Natural killer cell (primary cell): ENCODE measurements at regions not wholly inside any gene's neighbourhood (a gene's known extent, or its start where the extent isn't known, plus 50 kb on each side); places are given as distances from the start of the nearest gene placed in this dataset.

ENCODE experiments used
- ATAC-seq, 3 donors: fragments of 150-1000 bp in 2 of 3; fragments of 200-7000 bp in 1 of 3; cut with Tn5 transposase; 1 replicate in 1 of 3; 2 replicates in 2 of 3; pipeline ENCODE4 v1.10.0; 2021; ENCODE audit warnings: mild to moderate bottlenecking in 2 of 3, moderate library complexity in 2 of 3
- DNase-seq, 2 donors: peaks; one replicate each; pipeline versions ENCODE4 v3.0.0 to v3.0.0-alpha.2; 2013 to 2021; ENCODE audit warnings: mixed read lengths in 1 of 2
- H3K27ac ChIP-seq: one replicate; pipeline ENCODE4 v1.5.1; 2013; ENCODE audit warnings: mild to moderate bottlenecking, low read length
- H3K27me3 ChIP-seq: one replicate; pipeline ENCODE4 v1.6.1; 2013; ENCODE audit warnings: low read length; ENCODE audit not compliant: control insufficient read depth, insufficient read depth
- H3K36me3 ChIP-seq: one replicate; pipeline ENCODE4 v1.6.1; 2013; ENCODE audit warnings: low read length; ENCODE audit not compliant: control insufficient read depth, insufficient read depth
- H3K4me1 ChIP-seq: one replicate; pipeline ENCODE4 v1.6.1; 2013; ENCODE audit warnings: low read length; ENCODE audit not compliant: control insufficient read depth, insufficient read depth
- H3K4me3 ChIP-seq: one replicate; pipeline ENCODE4 v1.5.1; 2013; ENCODE audit warnings: low read length
- H3K9me3 ChIP-seq: one replicate; pipeline ENCODE4 v1.6.1; 2013; ENCODE audit warnings: low read length; ENCODE audit not compliant: control insufficient read depth, insufficient read depth
- H3K27ac Mint-ChIP-seq, 2 donors: one replicate each; pipeline ENCODE4 v1.8.0; 2022; ENCODE audit warnings: mild to moderate bottlenecking in 2 of 2, mixed read lengths in 2 of 2, moderate library complexity in 1 of 2
- H3K27me3 Mint-ChIP-seq, 2 donors: one replicate each; pipeline ENCODE4 v1.8.0; 2022; ENCODE audit warnings: low read depth in 2 of 2, mixed read lengths in 2 of 2
- H3K36me3 Mint-ChIP-seq: one replicate; pipeline ENCODE4 v1.8.0; 2022; ENCODE audit warnings: mixed read lengths
- H3K4me1 Mint-ChIP-seq, 2 donors: one replicate each; pipeline ENCODE4 v1.8.0; 2022; ENCODE audit warnings: mixed read lengths in 2 of 2
- H3K4me3 Mint-ChIP-seq: one replicate; pipeline ENCODE4 v1.8.0; 2022; ENCODE audit warnings: mild to moderate bottlenecking, moderate library complexity, mixed read lengths
- H3K9me3 Mint-ChIP-seq, 2 donors: one replicate each; pipeline ENCODE4 v1.8.0; 2022; ENCODE audit warnings: mixed read lengths in 2 of 2
- WGBS: methylation state at CpG from one replicate; pipeline ENCODE4 v1.1.7; 2013; ENCODE audit warnings: missing lambda C conversion rate; ENCODE audit not compliant: insufficient coverage; 5-methylcytosine and 5-hydroxymethylcytosine counted together
- intact Hi-C: fragments of 100-400 bp; cut with micrococcal nuclease; formaldehyde crosslinking; loops from one replicate; pipeline ENCODE4 v1.14.2; 2022
- TF ChIP-seq, protein P1 (sequence below): fragments of 200-600 bp; IDR thresholded peaks from one replicate; pipeline ENCODE4 v1.8.0; 2022; ENCODE audit warnings: antibody characterized with exemption

- Mint-ChIP-seq H3K4me3 (no peak overlapping the region), H3K27me3 (peaks cover 0 to 2% of the 10 kb centered on the region in 2 donors), H3K27ac (no peak overlapping the region), H3K36me3 (no peaks in the 10 kb centered on the region), H3K4me1 (no peaks in the 10 kb centered on the region), H3K9me3 (no peaks in the 10 kb centered on the region)
- Histone ChIP-seq H3K9me3 (no peaks in the 10 kb centered on the region), H3K4me1 (no peaks in the 10 kb centered on the region), H3K27me3 (no peaks in the 10 kb centered on the region), H3K4me3 (no peak overlapping the region), H3K36me3 (no peaks in the 10 kb centered on the region), H3K27ac (no peak overlapping the region)
- TF ChIP-seq, protein P1, sequence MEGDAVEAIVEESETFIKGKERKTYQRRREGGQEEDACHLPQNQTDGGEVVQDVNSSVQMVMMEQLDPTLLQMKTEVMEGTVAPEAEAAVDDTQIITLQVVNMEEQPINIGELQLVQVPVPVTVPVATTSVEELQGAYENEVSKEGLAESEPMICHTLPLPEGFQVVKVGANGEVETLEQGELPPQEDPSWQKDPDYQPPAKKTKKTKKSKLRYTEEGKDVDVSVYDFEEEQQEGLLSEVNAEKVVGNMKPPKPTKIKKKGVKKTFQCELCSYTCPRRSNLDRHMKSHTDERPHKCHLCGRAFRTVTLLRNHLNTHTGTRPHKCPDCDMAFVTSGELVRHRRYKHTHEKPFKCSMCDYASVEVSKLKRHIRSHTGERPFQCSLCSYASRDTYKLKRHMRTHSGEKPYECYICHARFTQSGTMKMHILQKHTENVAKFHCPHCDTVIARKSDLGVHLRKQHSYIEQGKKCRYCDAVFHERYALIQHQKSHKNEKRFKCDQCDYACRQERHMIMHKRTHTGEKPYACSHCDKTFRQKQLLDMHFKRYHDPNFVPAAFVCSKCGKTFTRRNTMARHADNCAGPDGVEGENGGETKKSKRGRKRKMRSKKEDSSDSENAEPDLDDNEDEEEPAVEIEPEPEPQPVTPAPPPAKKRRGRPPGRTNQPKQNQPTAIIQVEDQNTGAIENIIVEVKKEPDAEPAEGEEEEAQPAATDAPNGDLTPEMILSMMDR = no peak
- intact Hi-C loops = no loop called here
- ATAC-seq = no peak
- WGBS = 79% methylated on average over 3 of the region's 5 CpGs
- no peak for DNase-seq
These were observed 314.1 kb upstream of the IRX5 start for GRCh38 chr16:54616610-54617009.

DNA sequence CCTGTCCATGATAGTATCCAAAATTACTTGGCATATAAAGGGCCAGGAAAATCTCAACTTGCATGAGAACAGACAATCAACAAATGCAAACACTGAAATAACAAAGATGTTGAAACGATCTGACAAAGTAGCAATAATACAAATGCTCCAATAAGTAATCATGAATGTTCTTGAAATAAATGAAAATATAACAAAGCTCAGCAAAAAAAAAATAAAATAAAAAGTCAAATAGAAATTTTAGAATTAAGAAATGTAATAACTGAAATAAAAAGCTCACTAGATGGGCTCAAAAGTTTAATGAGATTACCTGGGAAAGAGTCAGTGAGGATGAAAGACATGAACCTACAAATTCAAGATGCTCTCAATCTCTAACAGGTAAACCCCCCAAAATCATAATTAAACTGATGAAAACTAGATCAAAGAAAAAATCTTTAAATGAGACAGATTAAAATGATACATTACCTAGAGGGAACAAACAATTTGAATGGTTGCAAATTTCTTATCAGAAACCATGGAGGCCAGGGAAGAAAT, 319.0 kb upstream of the IRX3 start:
- intact Hi-C loops = no loop called here
- no peak overlapping the region for H3K27ac Mint-ChIP-seq
- Histone ChIP-seq H3K27me3 (no peaks in the 10 kb centered on the region), H3K4me3 (no peak overlapping the region), H3K4me1 (no peaks in the 10 kb centered on the region), H3K36me3 (no peaks in the 10 kb centered on the region), H3K9me3 (peaks cover 9% of the 10 kb centered on the region), H3K27ac (no peak overlapping the region)
- ATAC-seq = no peak
- TF ChIP-seq, protein P1 = no peak
- H3K36me3 Mint-ChIP-seq = peaks cover 7% of the 10 kb centered on the region
- H3K27me3 Mint-ChIP-seq = peaks cover 4 to 9% of the 10 kb centered on the region in 2 donors
- no peaks in the 10 kb centered on the region for H3K4me1 Mint-ChIP-seq
- peaks cover 8 to 9% of the 10 kb centered on the region in 2 donors for H3K9me3 Mint-ChIP-seq
- DNase-seq = no peak
- H3K4me3 Mint-ChIP-seq = no peak overlapping the region
- no CpG with 5 or more reads among the region's 1 CpG for WGBS

DNA sequence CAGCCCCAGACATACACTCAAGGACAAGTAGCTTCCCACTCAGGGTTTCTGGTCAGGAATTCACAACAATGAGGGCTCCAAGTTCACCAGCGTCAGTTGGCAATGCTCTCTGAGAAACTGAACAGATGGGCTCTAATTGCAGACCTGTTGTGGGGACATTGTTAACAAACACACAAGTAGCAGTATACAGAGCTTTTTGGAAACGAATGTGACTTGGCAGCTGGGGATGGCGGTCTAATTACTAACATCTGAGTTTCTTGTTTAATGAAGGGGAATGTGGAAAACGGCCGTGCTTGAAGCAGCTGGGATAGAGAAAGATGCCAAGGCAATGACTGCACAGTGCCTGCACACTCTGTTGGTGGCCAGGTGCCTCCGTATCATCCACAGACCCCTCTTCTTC, 316.1 kb upstream of the IRX3 start:
- DNase-seq (no peak), ATAC-seq (no peak)
- Mint-ChIP-seq H3K4me3 (no peak overlapping the region), H3K36me3 (peaks cover 7% of the 10 kb centered on the region), H3K4me1 (no peaks in the 10 kb centered on the region), H3K27me3 (peaks cover 4 to 13% of the 10 kb centered on the region in 2 donors), H3K27ac (no peak overlapping the region), H3K9me3 (peaks cover 10 to 14% of the 10 kb centered on the region in 2 donors)
- Histone ChIP-seq H3K4me1 (no peaks in the 10 kb centered on the region), H3K27me3 (no peaks in the 10 kb centered on the region), H3K9me3 (peaks cover 9% of the 10 kb centered on the region), H3K4me3 (no peak overlapping the region), H3K27ac (no peak overlapping the region), H3K36me3 (no peaks in the 10 kb centered on the region)
- 83% methylated on average over 5 of the region's 6 CpGs for WGBS
- intact Hi-C loops = no loop called here
- TF ChIP-seq, protein P1 = no peak

DNA sequence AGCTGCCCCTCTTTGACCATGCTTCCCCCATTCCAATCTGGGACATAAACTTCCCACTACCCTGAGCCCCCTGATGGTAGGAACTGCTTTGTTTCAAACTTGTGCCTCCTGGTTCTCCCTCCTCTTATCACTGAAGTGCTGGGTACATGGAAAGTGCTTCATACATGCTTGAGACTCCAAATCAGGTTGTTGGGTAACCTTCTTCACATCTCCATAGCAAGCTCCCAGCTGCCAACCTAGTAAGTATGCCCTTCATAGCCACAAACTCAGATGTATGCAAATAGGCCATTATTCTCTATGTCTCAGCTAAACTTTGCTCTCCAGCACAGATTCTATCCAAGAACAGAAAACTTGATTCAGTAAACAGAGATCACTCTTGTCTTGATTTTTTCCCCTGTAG, 310.6 kb upstream of the IRX3 start:
- DNase-seq (no peak), ATAC-seq (no peak)
- Mint-ChIP-seq H3K36me3 (no peaks in the 10 kb centered on the region), H3K9me3 (peaks cover 3 to 5% of the 10 kb centered on the region in 2 donors), H3K27ac (no peak overlapping the region), H3K4me1 (no peaks in the 10 kb centered on the region), H3K27me3 (peaks cover 16 to 39% of the 10 kb centered on the region in 2 donors), H3K4me3 (no peak overlapping the region)
- Histone ChIP-seq H3K4me3 (no peak overlapping the region), H3K4me1 (no peaks in the 10 kb centered on the region), H3K27me3 (no peaks in the 10 kb centered on the region), H3K36me3 (no peaks in the 10 kb centered on the region), H3K27ac (no peak overlapping the region), H3K9me3 (no peaks in the 10 kb centered on the region)
- TF ChIP-seq, protein P1 = no peak
- intact Hi-C loops = no loop called here
